HG03060 (cell line): ENCODE measurements at regions not wholly inside any gene's neighbourhood (a gene's known extent, or its start where the extent isn't known, plus 50 kb on each side); places are given as distances from the start of the nearest gene placed in this dataset.
"Not testable (repeated sequence)": the region's sequence is repeated elsewhere in the genome, so short reads cannot be mapped to it uniquely, and the experiment has no call there.

Source experiments
- ATAC-seq: cut with Tn5 transposase; IDR thresholded peaks from one replicate; pipeline ENCODE4 v1.9.1; 2021; ENCODE audit warnings: low read depth, moderate number of reproducible peaks; ENCODE audit not compliant: unreplicated experiment

DNA sequence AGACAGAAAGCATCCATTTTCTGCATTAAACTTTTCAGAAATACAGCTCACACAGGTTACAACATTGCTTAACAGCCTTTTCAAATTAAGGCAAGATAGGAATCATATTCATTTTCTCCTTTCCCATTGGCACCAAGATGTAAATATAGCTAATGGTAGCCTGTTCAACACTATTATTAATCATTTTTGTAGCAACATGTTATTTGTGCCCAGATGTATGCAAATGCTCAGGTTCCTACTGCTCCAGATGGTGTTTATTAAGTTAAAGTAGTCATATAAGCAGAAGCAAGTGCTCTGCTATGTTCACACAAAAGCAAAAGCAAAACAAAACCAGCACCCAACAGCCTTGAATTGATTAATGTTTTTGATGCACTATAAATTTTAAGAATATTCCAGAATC lies 1110.6 kb downstream of the SLC6A15 start:
- ATAC-seq: no peak

- ATAC-seq: no peak
These were observed 1112.6 kb downstream of the SLC6A15 start for GRCh38 chr12:83800022-83800421.

- ATAC-seq: no peak
These were observed 1109.8 kb downstream of the TMTC2 start for GRCh38 chr12:83796531-83796930.

DNA sequence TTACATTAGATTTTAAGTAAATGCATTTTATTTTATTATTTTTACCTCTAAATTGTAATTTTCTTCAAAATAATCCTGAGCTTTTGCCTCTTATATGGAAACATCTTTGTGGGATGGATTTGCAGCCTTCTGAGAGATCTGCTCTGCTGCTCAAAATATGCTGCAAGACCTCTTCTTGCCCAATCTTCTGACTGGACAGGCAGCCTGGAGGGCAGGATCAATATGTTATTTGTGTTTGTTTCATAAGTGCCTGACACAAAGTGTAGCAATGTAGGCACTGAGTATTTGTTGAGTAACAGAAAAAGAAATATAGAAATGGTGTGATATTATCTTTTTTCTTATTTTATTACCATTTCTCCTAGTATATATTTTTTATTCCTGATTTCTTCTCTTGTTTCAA lies 1106.9 kb downstream of the TMTC2 start:
- ATAC-seq: no peak

- no peak for ATAC-seq
These were observed 1097.7 kb downstream of the TMTC2 start for GRCh38 chr12:83784298-83784890.

DNA sequence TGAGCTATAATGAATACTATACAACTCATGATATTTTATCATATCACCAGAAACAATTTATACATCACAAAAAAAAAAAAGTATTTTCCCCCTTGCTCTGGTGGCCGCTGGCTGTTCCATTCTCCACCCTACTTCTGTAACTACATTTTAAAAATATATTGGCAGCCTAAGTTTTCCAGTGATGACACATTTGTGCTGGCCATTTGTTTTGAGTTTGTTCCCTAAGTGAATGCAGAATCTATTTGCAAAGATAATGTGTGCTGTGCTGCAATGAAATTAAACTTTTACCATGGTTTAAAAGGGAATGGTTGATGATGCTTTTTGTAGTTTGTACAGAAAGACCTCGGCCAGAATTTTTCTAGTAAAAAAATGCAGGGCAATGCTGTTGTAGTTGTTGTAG lies 1092.8 kb downstream of the TMTC2 start:
- no peak for ATAC-seq

GRCh38 chr12:83769151-83769550 lies 1082.4 kb downstream of the TMTC2 start:
- no peak for ATAC-seq

GRCh38 chr12:83767723-83768122 lies 1081.0 kb downstream of the TMTC2 start:
- ATAC-seq: no peak

DNA sequence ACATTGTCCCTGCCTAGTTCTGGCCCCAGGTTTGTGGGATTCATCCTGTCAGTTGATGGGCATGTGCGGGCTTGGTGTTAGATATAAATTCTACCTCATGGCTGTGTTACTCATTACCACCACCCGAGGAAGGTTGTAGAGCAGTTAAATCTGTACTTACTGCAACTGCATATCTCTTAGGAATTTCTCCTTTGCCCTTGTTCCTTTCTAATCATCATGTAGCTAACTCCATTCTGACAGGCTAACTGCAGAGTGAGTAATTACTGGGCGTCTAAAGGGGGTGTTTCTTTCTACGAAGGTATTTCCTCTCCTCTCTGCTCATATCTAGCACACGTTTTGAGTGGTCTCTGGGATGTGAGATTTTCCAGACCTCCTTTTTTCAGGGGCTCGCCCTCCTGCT lies 1076.7 kb downstream of the TMTC2 start:
- no peak for ATAC-seq

- ATAC-seq: no peak
These were observed 1073.2 kb downstream of the TMTC2 start for GRCh38 chr12:83759906-83760305.

GRCh38 chr12:83758888-83759631 lies 1072.4 kb downstream of the TMTC2 start:
- ATAC-seq: no peak

DNA sequence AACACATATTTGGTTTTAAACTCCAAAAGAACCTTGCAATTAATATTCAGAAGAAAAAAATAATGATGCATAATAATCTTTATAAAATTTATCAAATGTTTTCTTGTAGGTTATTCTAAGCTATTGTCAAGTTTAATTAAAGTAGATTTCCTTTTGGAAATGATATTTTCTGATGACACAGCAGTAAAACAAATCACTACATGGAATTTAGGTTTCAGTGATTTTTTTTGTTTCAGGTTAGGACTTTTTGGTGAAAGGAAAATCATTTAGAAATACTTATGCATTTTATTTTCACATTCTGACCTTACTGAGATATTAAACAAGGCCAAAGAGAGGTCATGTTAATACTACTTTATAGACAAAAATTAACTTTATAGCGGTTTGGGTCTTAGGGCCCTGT lies 1067.2 kb downstream of the TMTC2 start:
- ATAC-seq: no peak

- ATAC-seq: no peak
These were observed 1066.5 kb downstream of the TMTC2 start for GRCh38 chr12:83753205-83753604.

GRCh38 chr12:83739607-83740006 lies 1052.9 kb downstream of the TMTC2 start:
- ATAC-seq: no peak

DNA sequence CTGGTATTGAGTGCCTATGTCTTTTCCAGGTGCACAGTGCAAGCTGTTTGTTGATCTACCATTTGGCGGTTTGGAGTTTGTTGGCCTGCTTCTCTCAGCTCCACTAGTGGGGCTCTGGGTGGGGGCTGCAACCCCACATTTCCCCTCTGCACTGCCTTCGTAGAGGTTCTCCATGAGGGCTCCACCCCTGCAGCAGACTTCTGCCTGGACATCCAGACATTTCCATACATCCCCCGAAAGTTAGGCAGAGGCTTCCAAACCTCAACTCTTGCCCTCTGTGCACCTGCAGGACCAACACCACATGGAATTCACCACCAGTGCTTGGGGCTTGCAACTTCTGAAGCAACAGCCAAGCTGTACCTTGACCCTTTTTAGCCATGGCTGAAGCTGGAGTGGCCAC lies 1024.1 kb downstream of the TMTC2 start:
- no peak for ATAC-seq

- ATAC-seq: no peak
These were observed 1023.2 kb downstream of the TMTC2 start for GRCh38 chr12:83709899-83710298.

DNA sequence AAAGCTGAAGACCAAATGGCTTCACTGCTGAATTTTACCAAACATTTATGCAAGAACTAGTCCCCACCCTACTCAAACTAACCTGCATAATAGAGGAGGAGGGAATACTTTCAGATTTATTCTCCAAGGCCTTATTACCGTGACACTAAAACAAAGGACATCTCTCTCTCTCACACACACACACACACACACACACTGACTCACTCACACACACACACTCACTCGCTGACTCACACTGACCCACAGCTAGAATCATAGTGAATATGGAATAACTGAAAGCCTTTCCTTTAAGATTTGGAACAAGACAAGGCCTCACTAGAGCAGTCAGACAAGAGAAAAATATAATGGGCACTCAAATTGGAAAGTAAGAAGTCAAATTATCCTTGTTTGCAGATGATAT lies 1014.1 kb downstream of the TMTC2 start:
- ATAC-seq: no peak

DNA sequence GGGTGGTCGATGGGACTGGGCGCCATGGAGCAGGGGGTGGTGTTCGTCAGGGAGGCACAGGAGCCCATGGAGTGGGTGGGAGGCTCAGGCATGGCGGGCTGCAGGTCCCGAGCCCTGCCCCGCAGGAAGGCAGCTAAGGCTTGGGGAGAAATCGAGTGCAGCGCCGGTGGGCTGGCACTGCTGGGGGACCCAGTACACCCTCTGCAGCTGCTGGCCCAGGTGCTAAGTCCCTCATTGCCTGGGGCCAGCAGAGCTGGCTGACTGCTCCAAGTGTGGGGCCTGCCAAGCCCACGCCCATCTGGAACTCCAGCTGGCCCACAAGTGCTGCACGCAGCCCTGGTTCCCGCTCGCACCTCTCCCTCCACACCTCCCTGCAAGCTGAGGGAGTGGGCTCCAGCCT lies 1009.6 kb downstream of the TMTC2 start:
- not testable (repeated sequence) for ATAC-seq

DNA sequence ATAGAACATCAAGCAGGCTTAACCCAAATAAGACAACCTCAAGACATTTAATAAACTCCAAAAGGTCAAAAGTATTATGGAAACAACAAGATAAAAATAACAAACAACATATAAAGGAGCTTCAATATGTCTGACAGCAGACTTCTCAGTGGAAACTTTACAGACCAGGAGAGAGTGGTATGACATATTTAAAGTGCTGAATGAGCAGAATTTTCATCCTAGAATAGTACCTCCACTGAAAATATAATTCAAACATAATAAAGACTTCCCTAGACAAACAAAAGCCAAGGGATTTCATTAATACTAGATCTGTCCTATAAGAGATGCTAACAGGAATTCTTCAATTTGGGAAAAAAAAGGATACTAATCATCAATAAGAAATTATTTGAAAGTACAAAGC lies 1005.0 kb downstream of the TMTC2 start:
- no peak for ATAC-seq

GRCh38 chr12:83690465-83690864 lies 1003.8 kb downstream of the TMTC2 start:
- ATAC-seq: no peak

DNA sequence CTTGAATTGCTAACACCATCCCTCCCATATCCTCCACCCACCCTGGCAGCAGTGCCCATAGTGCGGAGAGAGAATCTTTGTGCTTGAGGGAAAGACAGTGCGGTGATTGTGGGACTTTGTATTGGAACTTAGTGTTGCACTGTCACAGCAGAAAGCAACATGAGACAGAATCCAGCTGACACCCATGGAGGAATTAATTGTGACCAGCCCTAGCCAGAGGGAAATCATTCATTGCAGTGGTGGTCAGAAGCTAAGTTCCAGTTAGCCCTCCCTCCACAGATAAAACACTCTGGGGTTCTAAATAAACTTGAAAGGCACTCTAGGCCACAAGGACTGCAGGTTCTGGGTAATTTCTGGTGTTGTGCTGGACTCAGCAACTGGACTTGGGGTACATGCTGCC lies 1002.6 kb downstream of the TMTC2 start:
- no peak for ATAC-seq

DNA sequence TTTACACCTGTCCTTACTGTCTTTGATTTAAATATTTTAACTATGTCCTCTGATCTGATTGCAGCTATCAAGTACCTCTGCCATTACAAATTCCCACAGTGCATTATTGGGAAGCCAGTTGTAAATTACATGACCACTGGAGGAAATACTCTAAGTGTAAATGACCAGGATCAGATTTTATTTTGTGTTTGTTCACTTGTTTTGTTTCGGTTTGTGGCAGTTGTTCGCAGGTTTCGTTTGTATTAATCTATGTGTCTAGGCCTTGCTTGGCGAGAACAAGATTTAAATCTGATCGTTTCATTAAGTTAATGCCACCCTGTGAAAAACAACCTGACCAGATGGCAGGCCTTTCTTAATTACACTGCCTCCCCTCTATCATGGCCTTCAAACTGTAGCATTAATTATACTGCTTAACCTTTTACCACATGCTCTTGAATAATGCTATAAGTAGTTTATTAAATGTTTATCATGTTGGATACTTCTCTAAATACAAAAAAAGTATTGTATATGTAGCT lies 990.1 kb downstream of the TMTC2 start:
- no peak for ATAC-seq
